HTERT RPE-1 (cell line): ENCODE measurements at regions not wholly inside any gene's neighbourhood (a gene's known extent, or its start where the extent isn't known, plus 50 kb on each side); places are given as distances from the start of the nearest gene placed in this dataset.
"Not testable (repeated sequence)": the region's sequence is repeated elsewhere in the genome, so short reads cannot be mapped to it uniquely, and the experiment has no call there.

Experiments used
- in situ Hi-C: fragments of 300-500 bp; cut with MboI; formaldehyde crosslinking; loops from 4 replicates; pipeline ENCODE4 v1.14.3; 2020; ENCODE audit warnings: low sequenced_read_pairs

DNA sequence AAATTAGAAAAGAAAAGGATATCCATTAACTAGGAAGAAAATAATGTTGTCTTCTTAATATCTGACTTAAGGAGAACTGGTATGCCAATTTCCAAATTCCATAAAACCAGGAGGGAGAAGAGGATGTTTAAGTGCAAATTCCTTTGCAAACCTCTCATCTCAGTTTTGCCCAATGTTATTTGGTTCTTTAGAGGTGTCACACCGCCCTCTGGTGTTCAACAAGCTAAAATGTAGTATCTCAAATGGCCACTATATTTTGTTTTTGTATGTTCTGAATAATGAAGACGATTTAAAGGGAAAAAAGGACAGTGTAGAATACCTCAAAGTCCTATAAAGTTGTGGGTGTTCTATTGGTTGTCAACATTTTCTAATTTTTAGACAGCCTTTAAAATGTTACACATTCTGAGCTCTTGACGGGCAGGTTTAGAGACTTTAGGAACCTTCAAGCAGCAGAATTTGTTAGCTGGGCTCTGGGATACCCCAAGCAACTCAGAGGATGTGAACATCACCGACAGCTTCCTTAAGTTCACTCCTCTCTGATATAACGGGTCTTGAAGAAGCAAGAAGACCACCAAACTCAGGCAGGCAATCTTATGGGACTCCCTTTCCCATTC lies 458.3 kb downstream of the MFSD1 start:
- in situ Hi-C loops: loop anchor here (25.0 kb wide), 1 partner anchor 423 kb away; no protein-coding TSS in a partner anchor

GRCh38 chr3:159261333-159261732 lies 459.5 kb downstream of the MFSD1 start:
- in situ Hi-C loops: loop anchor here (25.0 kb wide), 1 partner anchor 424 kb away; no protein-coding TSS in a partner anchor

DNA sequence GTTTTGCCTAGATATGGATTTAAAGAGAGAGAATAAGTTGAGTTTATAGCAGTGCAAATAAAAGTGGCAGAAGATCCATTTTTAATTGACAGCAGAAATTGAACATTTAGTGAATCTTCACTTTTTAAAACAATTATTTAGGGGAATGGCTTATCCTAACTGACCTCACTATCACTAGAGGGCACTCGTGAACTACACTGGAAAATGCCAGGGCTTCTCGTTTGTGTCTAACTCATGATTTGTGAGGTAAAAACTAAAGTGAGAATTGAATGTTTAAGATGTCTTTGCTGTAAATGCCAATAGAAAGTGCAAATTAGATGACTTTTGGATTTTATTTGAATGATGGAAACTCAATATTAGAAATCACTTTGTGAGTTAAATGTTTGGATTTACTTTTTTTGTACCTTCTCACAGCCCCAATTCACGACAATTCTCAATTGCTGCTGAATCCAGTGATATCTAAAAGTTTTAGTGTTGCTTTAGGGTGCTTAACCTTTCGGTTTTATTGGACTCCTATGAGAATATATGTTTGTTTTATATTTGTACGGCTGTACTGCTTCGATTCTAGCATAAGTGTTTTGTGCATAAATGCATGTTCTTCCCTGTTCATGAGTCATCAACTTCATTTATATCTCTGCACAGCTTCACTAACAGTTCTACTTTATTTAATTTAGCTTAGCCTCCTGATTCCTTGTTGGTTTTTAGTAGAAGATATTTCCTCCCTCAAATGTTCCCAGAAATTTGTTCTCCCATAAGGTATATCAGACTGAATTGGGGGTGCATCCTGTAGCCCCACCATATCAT lies 462.1 kb downstream of the MFSD1 start:
- in situ Hi-C loops: loop anchor here (25.0 kb wide), 1 partner anchor 427 kb away; no protein-coding TSS in a partner anchor

GRCh38 chr3:159265705-159266104 lies 463.9 kb downstream of the MFSD1 start:
- in situ Hi-C loops: loop anchor here (25.0 kb wide), 1 partner anchor 428 kb away; no protein-coding TSS in a partner anchor

DNA sequence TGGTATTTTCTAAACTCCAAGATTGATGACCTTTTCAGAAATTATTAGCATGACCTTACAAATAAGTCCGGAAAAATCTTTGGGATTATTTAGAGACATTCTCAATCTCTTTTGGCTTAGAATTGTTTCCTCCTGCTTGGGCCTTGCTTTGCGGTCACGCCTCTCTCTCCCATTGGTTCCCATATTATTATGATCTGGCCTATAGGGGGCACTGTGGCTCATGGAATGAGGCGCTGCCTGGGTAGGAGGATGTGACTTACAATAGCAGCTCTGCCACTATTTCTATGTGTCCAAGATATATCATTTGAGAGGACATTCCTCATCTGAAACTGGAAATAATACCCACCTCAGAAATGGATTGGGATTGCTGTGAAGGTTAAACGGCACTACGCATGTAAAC lies 464.9 kb downstream of the MFSD1 start:
- in situ Hi-C loops: loop anchor here (25.0 kb wide), 1 partner anchor 429 kb away; no protein-coding TSS in a partner anchor

DNA sequence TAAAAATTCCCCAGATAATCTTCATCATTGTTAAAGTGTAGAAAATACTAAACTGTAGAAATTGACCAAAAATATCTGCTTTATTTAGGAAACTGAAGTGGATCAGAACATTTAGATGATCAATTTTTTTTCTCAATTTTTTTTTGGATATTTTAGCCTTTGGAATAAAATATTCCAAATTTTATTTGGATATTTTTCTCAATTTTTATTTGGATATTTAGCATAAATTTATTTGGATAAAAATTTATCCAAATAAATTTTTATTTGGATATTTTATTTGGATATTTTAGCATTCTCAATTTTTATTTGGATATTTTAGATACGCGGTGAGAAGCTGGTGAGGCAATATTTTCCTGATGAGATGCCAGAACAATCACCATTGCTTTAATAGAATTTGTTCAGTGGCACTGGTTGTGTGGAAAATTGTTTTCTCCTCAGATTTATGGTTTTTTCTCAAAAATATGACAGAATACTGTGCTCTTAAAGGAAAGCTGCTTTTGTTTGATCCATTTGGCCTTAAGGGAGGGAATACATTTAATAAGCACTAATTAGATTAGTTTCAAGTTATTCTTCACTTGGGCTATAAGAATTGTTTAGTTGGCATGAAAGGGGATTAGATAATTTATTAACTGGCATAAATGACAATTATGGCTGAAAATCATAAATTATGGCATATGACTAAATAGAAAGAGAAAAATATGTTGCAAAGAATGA lies 470.1 kb downstream of the MFSD1 start:
- in situ Hi-C loops: loop anchor here (25.0 kb wide), 1 partner anchor 435 kb away; no protein-coding TSS in a partner anchor

- in situ Hi-C loops: loop anchor here (25.0 kb wide), 1 partner anchor 436 kb away; no protein-coding TSS in a partner anchor
These were observed 471.2 kb downstream of the MFSD1 start for GRCh38 chr3:159273070-159273469.

GRCh38 chr3:159273608-159274007 lies 471.8 kb downstream of the MFSD1 start:
- in situ Hi-C loops: loop anchor here (25.0 kb wide), 1 partner anchor 436 kb away; no protein-coding TSS in a partner anchor

DNA sequence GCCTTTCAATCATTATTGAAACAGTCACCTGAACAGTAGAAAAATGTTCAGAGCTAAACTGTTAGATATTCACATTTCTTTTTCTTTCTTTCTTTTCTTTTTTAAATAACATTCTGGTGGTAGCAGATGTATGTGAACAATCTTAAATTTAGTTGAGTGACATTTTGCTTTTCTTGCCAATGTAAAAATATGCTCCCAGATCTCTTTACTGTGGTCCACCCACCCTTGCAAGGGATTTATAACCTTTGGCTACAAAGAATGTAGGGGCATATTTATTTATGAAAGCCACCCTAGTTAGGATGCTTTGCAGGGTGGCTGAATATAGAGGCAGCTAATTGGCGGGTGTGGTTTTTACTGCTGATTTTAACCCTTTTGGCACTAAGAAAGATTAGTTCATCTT lies 473.9 kb downstream of the MFSD1 start:
- in situ Hi-C loops: no loop called here

DNA sequence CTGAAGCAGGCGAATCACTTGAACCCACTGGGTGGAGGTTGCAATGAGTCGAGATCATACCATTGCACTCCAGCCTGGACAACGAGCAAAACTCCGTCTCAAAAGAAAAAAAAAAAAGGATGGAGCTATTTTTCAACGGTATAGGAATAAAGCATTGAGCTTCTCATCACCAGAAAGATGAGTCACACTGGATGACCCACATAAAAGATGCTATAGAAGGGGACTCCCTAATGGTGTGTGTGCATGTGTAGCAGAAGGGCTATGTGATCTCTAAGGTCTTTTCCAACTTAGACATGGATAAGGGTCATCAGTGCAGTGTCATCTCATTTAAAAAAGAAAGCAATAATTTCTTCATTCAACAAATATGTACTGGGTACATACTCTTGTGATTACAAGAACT lies 476.0 kb downstream of the MFSD1 start:
- in situ Hi-C loops: no loop called here

DNA sequence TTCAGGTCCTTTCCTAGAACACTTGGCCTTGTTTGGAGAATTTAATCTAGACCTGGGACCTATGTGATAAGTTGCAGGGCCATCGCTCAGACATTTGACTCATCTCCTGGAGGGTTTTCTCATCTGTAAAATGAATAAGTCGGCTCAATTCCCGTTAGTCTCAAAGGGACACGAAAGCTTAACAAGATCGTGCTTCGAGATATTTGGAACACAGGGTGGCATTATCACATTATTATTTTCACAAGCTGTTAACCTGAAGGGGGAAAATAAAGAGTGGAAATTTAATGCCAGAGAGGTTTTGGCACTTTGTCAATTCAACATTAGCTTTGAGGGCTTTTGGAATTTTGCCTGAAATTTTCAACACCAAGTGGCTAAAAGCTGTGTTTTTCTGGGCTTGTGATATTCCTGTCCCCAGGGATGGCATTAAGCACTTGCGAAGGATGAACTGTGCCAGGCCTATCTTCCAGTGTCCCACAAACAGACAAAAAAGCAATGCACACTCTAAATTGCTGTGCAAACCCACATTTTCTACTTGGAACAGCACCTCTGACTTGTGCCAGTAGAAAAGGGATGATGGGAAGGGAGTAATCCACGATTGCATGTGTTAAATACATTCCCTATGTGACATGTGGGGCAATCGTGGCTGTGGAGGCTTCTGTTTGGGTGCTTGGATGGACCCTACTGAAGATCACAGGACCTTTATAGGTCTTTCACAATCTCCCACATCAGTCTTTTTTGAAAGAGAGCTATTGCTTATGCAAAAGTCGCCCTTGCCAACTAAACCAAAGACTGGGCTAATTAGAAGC lies 478.7 kb downstream of the MFSD1 start:
- in situ Hi-C loops: no loop called here

DNA sequence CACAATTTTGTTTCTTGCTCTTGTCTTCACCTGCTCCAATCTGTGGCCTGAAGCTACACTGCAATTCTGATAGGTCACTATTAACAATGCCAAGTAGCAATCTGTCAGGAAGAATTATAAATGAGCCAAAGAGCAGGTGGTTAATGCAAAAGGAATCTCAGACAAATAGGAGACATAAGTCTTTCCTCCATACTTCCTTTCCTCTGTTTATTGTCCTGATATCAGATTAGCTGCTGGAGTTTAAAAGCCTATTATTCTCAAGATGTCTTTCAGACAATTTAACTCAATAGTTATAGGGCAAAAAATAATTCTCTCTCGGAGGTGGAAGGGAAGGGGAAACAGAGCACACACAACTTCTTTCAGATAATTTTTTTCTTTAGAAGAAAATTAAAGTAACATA lies 491.6 kb downstream of the MFSD1 start:
- in situ Hi-C loops: no loop called here

- in situ Hi-C loops: no loop called here
These were observed 500.1 kb downstream of the MFSD1 start for GRCh38 chr3:159301961-159302360.

- in situ Hi-C loops: no loop called here
These were observed 503.2 kb downstream of the MFSD1 start for GRCh38 chr3:159305017-159305416.

GRCh38 chr3:159316706-159317105 lies 514.9 kb downstream of the MFSD1 start:
- in situ Hi-C loops: not testable (repeated sequence)

DNA sequence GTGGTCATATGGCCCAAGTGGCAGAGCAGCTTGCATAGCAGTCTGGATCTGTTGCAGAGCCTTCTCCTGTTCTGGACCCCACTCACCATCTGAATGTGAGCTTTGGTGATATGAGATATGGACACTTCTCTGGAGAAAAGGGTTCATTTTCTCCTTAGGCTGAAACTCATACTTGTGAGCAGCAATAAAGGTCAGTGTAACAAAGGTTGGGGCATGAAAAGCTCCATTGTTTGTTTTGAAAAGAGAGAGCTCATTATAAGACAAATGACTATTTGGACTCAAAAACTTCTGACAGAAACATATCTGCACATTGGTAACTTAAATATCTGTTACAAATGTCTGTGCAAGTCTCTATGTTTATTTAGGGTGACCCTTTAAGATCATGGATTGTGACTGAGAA lies 517.3 kb downstream of the MFSD1 start:
- in situ Hi-C loops: no loop called here

- in situ Hi-C loops: no loop called here
These were observed 520.6 kb downstream of the MFSD1 start for GRCh38 chr3:159322322-159322939.

DNA sequence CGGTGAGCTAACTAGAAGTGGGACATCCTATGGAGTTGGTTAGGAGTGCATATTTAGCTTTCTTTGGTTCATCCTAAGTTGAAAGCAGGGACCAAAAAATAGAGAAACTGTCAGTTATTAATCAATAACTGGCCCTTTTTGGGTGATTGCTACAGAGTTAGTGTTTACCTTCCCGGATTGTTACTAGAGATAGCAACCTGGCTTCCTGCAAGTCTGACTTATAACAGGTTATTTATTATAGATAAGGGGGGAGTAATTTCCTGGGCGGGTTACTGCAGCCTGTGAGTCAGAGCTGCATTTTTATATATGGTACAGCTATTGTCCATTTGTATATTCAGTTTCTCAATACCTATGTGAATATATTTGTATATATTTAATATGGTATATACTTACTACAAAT lies 522.0 kb downstream of the MFSD1 start:
- in situ Hi-C loops: no loop called here

- in situ Hi-C loops: no loop called here
These were observed 525.1 kb downstream of the MFSD1 start for GRCh38 chr3:159326998-159327397.

GRCh38 chr3:159332535-159333099 lies 530.8 kb downstream of the MFSD1 start:
- in situ Hi-C loops: no loop called here
